ENCODE measurements at regions not wholly inside any gene's neighbourhood (a gene's known extent, or its start where the extent isn't known, plus 50 kb on each side); places are given as distances from the start of the nearest gene placed in this dataset.
A peak's percentile ranks its signal among the peaks of the same experiment; 100 is the strongest.

GRCh38 chr3:194995334-194995733 is 275.6 kb downstream of the XXYLT1 start:
- no peak for DNase-seq (ENCODE audit: low spot score)

DNA sequence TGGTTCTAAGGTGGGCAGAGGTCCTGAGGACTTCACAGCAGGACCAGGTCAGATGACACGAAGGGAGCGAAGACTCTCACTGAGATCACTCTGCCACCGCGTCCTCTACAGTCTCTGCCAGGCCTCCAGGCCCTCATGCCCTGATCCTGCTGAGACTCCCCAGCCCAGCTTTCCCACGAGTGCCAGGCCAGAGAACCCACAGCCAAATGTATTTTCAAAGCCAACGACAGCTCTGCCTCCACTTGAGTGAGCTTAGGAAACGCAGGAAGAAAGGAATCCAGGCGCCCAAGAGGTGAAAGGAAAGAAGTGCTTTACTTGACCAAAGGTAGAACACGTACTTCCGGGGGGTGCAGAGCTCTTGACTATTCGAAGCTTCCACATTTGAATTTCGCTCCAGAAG is 275.0 kb downstream of the XXYLT1 start:
- DNase-seq (ENCODE audit: low spot score): no peak

DNA sequence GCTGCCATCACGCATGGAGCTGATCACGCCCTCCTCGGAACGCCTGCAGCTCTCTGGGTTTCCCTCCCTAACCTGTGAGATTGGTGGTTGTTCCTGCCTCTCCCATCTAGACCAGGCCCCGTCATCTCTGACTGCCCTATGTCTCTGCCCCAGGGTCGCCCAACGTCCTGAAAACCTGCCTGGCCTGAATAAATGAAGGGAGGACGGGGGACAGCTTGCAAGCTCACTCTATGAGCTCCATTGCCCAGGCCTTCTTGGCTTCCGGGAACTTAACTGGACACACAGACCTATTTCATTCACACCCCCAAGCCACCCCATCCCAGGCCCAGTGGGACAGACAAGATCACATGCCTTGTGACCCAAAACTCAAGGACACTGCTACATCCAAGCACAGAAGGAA is 274.2 kb downstream of the XXYLT1 start:
- no peak for DNase-seq (ENCODE audit: low spot score)

GRCh38 chr3:194998417-194998816 is 272.5 kb downstream of the XXYLT1 start:
- no peak for DNase-seq (ENCODE audit: low spot score)

DNA sequence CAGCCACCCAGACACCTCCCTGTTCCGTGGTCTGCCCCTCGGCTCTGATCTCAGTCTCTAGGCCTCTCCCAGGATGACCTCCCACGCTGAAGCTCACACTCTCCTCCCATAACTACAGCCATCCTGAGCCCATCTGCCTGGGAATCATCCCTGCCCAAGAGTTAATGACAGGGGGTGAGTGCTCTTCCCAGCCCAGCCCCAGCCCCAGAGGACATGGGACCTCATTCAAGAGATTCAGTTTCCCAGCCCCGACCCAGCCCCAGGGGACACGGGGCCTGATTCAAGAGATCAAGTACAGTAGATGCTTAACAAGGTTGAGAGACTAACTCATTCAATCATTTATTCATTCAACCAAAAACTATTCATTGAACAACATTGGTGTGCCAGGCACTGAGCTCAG is 272.0 kb downstream of the XXYLT1 start:
- no peak for DNase-seq (ENCODE audit: low spot score)

DNA sequence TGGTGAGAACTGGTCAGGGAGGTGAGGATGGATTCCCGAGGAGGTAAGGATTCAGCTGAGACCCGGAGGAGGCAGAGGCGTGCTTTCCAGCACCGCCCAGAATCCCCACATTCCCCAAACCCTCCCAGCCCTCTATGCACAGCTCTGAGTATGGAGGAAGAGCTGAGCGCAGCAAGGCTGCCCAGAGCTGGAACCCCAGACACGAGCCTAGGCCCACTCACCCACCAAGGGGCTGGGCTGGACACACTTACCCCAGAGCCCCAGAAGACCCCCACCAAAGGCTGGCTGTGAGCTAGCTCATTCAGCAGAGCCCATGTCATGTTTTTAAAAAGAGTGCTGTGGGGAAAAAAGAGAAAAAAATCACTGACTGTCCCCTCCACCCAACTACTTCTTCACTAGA is 271.5 kb downstream of the XXYLT1 start:
- DNase-seq (ENCODE audit: low spot score): no peak

DNA sequence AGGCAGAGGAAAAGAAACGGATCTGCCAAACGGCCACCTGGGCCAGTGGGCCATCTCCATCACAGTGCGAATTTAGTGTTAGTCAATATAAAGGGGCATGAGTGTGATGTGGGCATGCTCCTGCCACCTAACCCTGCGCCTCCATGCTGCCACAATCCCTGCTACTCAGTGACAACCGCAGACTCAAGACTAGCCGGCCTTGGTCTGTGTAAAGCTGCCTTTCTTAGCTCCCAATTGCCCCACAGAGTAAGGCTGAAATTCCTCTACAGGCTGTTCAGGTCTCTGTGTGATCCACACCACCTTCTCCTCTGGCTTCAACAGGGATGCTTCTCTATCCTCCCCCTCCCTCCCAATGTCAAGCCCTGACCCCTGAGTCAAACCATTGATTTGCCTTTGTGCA is 269.7 kb downstream of the XXYLT1 start:
- no peak for DNase-seq (ENCODE audit: low spot score)

DNA sequence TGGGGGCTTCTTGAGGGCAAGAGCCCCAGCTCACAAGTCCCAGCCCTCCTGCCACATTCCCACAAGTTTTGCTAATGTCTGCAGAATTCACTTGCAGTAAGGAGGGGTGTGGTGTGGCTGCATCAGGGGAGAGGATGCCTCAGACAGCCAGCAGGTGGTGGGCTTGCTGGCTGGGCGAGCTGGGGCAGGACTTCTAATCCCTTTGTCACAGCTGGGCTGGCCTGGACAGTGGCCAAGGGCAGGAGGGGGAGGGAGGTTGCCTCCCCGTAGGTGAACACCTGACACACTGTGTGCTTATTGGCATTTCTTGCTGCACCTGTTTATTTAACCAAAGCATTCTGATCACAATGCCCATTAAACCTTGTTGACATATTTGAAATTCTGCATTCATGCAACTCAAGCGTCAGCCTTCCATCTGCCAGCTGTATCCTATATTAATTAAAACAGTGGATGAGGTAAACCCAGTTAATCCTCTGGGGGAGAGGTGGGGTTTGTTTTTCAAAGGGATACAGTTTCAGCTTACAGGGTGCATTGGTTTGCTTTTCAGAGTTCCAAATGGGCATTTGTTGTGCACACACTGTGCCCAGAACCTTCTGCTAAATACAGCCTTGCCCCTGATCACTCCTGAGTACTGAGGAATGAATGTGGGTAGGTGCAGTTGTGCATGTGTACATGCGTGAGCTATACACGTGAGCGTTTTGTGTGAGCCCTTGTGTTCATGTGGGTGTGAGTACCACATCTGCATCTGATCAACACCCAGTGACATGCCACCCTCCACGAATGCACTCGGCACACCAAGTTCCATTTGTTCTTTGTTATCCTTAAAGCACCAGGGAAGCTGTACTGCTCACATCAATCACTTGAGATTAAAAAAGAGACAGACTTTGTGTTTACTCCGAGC is 268.7 kb downstream of the XXYLT1 start:
- DNase-seq (ENCODE audit: low spot score): no peak

DNA sequence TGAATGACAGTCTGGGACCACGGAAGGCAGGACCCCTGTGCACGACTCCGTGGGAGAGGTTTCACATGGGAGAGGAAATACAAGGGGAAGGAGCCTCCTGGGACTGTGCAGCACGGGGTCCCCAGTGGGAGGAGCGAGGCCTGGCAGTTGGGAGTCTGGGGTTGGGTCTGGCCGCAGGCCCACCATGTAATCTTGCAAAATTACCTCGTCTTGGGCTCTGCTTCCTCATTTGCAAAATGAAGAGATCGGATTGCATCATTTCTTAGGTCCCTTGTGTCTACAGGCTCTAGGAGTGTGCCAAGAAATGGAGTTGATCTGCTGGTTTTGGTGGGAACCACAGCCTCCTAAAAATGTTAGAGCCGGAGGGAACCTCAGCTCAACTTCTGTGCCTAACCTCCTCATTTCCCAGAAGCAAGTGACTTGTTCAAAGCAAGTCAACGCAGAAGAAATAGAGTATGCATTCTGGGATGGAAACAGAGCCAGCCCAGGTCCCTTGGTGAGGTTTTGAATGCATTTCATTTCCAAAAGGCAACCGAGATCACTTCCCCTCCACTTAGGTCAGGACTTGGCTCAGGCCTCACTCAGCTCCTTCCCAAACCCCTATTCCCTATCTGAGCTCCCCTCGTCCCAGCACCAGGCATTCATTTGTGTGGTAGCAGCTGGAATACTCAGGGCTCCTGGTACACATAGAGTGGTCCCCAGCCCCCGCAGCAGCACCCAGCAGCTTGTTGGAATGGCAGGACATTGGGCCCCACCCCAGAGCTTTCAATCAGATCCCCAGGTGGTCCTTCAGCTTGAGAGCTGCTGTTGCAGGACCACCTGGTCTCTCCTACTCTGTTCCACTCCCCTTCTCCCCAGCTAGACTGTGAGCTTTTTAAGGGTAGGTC is 267.7 kb downstream of the XXYLT1 start:
- DNase-seq (ENCODE audit: low spot score): no peak

DNA sequence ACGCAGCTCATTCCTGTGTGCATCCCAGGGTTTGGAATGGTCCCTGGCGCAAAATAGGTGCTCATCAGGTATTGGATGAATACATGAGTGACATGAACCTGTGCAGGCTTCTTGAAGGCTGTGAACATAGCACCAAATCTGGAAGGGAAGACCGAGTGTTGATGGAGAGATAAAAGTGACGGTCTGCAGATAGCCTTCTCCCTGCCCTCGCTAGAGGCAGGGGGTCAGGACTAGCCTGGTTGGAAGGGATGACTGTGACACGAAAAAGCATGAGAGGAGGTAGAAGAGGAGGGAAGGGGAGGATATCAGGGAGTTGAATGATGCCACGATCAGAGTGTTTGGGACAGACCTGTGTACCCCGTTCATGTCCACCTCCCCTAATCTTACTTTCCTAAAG is 267.1 kb downstream of the XXYLT1 start:
- DNase-seq (ENCODE audit: low spot score): no peak

DNA sequence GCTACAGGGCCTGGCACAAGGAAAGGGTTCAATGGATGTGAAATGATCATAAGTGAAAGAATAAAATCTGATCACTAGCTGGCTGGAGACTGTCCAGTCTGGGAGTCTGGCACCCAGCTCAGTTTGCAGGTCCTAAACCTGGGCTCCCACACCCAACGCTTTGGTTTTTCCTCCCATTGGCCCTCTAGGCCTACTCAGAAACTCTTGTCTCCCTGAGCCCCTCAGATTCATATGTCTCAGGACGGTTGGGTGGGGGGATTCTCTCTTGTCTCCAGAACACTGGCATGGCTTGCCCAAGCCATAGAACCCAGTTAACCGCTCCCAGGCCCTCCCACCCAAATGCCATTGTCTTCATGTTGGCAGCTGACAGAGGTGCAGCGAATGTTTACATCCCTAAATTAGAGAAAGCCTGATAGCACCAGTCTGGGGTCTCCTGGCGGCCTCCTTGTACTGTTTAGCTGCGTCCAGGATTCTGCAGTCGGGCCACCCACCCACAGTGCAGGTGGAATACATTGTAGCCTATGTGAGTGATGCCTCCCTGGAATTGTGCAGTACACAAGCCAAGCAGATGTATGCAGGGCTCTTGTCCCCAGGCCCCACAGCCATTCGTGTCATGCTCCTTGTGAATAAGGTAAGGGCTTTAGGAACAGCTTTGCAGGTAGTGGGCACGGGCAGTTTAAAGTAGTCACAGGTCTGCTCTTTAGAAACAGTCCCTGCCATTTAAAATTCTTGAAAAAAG is 266.3 kb downstream of the XXYLT1 start:
- DNase-seq (ENCODE audit: low spot score): peak; percentile 30

- peak; percentile 23 for DNase-seq (ENCODE audit: low spot score)
Observed at GRCh38 chr3:195005251-195005620, 265.7 kb downstream of the XXYLT1 start.

DNA sequence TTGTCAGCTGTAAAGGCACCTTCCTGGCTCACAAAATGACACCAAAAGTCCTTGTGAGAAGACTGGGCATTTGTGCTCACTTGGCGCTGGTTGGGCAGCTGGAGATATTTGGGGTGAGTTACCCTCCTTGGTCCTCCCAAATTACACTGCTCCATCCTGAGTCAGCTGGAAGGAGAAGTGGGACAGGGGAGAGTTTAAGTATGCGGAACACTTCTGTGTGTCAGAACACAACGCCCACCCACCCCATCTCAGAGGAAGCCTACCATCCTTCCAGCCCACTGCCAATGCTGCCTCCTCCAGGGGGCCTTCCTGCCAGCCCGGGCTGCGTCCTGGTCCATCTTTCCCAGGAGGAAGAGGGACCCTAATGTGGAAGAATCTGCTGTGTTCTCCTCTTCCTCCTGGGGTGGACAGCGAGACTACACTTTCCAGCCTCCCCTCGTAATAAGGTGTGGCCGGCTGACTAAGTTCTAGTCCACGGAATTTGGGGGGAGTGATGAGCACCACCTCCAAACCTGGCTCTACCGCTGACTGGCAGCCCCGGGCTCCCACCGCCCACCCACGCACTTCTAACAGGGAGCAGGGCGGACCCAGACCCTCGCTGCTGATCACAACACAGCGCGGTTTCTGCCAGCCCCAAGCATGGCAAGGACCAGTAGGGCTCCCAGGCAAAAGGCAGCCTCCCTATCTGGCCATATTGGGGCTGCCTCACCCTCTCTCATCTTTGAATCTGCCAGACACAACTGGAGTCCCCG is 265.0 kb downstream of the XXYLT1 start:
- DNase-seq (ENCODE audit: low spot score): peak; percentile 59

DNA sequence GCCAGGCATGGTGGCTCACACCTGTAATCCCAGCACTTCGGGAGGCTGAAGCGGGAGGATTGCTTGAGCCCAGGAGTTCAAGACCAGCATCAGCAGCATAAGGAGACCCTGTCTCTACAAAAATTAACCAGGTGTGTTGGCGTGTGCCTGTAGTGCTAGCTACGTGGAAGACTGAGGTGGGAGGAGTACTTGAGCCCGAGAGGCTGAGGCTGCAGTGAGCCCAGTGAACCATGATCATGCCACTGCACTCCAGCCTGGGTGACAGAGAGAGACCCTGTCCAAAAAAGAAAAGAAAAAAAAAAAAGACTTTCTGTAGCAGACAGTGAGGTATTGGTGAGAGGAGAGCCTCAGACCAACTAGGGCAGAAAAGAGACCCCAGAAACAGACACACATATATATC is 263.8 kb downstream of the XXYLT1 start:
- DNase-seq (ENCODE audit: low spot score): no peak

DNA sequence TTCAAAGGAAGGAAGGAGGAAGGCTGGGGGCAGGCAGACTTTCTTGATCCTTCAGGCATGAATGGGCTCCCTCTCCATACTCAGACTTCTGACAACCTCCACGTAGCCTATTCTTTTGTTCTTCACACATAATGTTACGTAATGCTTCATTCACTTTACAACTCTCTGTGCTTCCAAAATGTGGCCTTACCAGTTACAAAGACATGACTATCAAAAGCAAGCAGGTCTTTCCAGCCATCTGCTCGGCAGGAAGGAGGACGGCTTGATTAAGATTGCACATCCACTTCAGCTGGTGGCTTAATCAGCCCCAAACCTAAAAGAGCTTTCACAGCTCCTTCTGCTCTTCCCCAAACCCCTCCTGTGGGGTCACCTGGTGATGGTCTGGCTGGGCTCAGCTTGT is 263.2 kb downstream of the XXYLT1 start:
- DNase-seq (ENCODE audit: low spot score): no peak

GRCh38 chr3:195008816-195009215 is 262.1 kb downstream of the XXYLT1 start:
- peak; percentile 18 for DNase-seq (ENCODE audit: low spot score)

DNA sequence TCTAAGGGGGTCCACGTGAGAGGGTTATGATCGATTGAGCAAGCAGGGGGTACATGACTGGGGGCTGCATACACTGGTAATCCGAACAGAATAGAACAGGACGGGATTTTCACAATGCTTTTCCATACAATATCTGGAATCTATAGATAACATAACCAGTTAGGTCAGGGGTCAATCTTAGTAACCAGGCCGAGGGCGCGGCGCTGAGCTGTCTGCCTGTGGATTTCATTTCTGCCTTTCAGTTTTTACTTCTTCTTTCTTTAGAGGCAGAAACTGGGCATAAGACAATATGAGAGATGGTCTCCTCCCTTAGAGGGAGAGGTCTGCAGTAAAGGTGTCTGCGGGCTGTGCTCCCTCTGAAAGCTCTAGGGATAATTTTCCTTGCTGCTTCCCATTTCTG is 261.3 kb downstream of the XXYLT1 start:
- DNase-seq (ENCODE audit: low spot score): peak; percentile 22

DNA sequence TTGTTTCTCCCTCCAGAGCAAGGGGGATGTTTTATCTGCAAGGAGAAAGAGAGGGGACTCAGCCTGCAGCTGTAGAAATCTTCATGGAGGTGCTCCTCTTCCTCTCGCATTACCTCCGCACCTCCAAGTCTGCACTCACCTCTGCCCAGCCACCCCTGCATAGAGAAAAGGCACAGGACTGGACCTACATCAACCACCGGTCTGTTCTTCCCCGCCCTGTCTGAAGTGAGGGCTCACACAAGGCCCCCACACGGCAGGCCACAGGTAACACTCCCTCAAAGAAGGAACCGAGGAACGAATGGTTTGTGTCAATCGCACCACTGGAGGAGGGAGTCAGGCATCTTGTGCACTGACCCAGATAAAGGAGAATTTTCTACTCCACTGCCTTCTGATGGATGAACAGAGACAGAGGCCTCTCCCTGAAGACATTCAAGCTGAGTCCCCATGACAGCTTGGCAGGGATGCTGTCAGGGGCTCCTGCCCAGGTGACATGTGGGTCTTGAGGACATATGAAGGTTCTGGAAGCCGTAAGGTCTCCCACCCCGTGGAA is 260.3 kb downstream of the XXYLT1 start:
- DNase-seq (ENCODE audit: low spot score): no peak

GRCh38 chr3:195011231-195011834 is 259.6 kb downstream of the XXYLT1 start:
- DNase-seq (ENCODE audit: low spot score): no peak

DNA sequence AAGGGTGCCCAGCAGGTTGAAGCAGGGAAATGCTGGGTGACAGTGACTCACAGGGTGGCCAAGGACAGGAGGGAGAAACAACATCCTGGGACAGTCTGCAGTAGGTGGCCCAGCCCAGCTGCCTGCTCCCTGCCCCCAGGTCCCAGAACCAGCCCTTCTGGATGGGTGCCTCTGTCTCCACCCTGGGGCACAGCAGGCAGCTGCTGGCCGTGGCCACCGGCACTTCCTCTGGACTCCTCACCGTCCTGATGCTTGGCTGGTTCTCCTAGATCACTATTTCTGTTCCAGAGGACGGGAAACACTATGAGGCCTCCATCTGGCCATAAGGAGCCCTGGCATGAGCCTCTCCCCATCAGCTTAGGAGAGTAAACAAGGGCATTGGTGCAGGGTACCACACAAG is 258.9 kb downstream of the XXYLT1 start:
- no peak for DNase-seq (ENCODE audit: low spot score)

GRCh38 chr3:195012571-195012970 is 258.4 kb downstream of the XXYLT1 start:
- peak; percentile 30 for DNase-seq (ENCODE audit: low spot score)
